OCI-LY3 (cell line): ENCODE measurements at regions not wholly inside any gene's neighbourhood (a gene's known extent, or its start where the extent isn't known, plus 50 kb on each side); places are given as distances from the start of the nearest gene placed in this dataset.
"Not testable (repeated sequence)": the region's sequence is repeated elsewhere in the genome, so short reads cannot be mapped to it uniquely, and the experiment has no call there.

ENCODE experiments used
- CTCF ChIP-seq: fragments of 200-600, 300-600 bp; sonication (generic); IDR thresholded peaks from 2 replicates; pipeline ENCODE4 v1.5.1; 2014; ENCODE audit warnings: antibody characterized with exemption, low read length, low read depth
- EZH2phosphoT487 ChIP-seq: fragments of 200-600 bp; shearing (Covaris generic); IDR thresholded peaks from 2 replicates; pipeline ENCODE4 v1.6.1; 2018; ENCODE audit warnings: antibody characterized with exemption, mixed run types, low read depth

- not testable (repeated sequence) for TF ChIP-seq CTCF, EZH2phosphoT487
These were observed 708.4 kb downstream of the XPNPEP1 start for GRCh38 chr10:109214891-109215290.
